Muscle layer of duodenum (tissue), 2 donors: ENCODE measurements at regions not wholly inside any gene's neighbourhood (a gene's known extent, or its start where the extent isn't known, plus 50 kb on each side); places are given as distances from the start of the nearest gene placed in this dataset.

Experiments
- H3K27ac ChIP-seq: one replicate; pipeline ENCODE4 v1.7.0; 2013; ENCODE audit warnings: mild to moderate bottlenecking, low read length
- H3K27me3 ChIP-seq: one replicate; pipeline ENCODE4 v1.7.0; 2013; ENCODE audit warnings: low read depth, mild to moderate bottlenecking, control low read depth, low read length
- H3K36me3 ChIP-seq, 2 donors: one replicate each; pipeline ENCODE4 v1.7.0; 2013; ENCODE audit warnings: low read length in 2 of 2, control low read depth in 1 of 2, mild to moderate bottlenecking in 1 of 2; ENCODE audit not compliant: insufficient read depth in 2 of 2, control insufficient read depth in 1 of 2
- H3K4me1 ChIP-seq, 2 donors: one replicate each; pipeline ENCODE4 v1.7.0; 2013; ENCODE audit warnings: low read length in 2 of 2, mild to moderate bottlenecking in 2 of 2, control low read depth in 1 of 2, moderate library complexity in 1 of 2; ENCODE audit not compliant: insufficient read depth in 2 of 2, control insufficient read depth in 1 of 2
- H3K4me3 ChIP-seq, 2 donors: one replicate each; pipeline ENCODE4 v1.7.0; 2013; ENCODE audit warnings: low read length in 2 of 2, low read depth in 1 of 2, mild to moderate bottlenecking in 1 of 2
- H3K9me3 ChIP-seq, 2 donors: one replicate each; pipeline ENCODE4 v1.7.0; 2013; ENCODE audit warnings: low read length in 2 of 2, control low read depth in 1 of 2, mild to moderate bottlenecking in 1 of 2; ENCODE audit not compliant: control insufficient read depth in 1 of 2
- donor health status: healthy.

GRCh38 chr11:92510591-92510990 lies 286.0 kb downstream of the FAT3 start:
- Histone ChIP-seq H3K27me3 (no peaks in the 10 kb centered on the region), H3K9me3 (no peaks in the 10 kb centered on the region), H3K4me1 (no peaks in the 10 kb centered on the region), H3K27ac (no peak overlapping the region), H3K4me3 (no peak overlapping the region), H3K36me3 (no peaks in the 10 kb centered on the region)

- Histone ChIP-seq H3K9me3 (no peaks in the 10 kb centered on the region), H3K27ac (no peak overlapping the region), H3K4me1 (no peaks in the 10 kb centered on the region), H3K27me3 (no peaks in the 10 kb centered on the region), H3K4me3 (no peak overlapping the region), H3K36me3 (no peaks in the 10 kb centered on the region)
Measured at GRCh38 chr11:92511522-92512203, 287.0 kb downstream of the FAT3 start.

- no peaks in the 10 kb centered on the region for H3K27me3 ChIP-seq
- no peaks in the 10 kb centered on the region for H3K4me1 ChIP-seq
- H3K36me3 ChIP-seq, result no peaks in the 10 kb centered on the region
- H3K27ac ChIP-seq, result no peak overlapping the region
- H3K4me3 ChIP-seq, result no peak overlapping the region
- no peaks in the 10 kb centered on the region for H3K9me3 ChIP-seq
Measured at GRCh38 chr11:92512204-92512569, 287.6 kb downstream of the FAT3 start.

- Histone ChIP-seq H3K4me3 (no peak overlapping the region), H3K36me3 (no peaks in the 10 kb centered on the region), H3K4me1 (no peaks in the 10 kb centered on the region), H3K27ac (no peak overlapping the region), H3K27me3 (no peaks in the 10 kb centered on the region), H3K9me3 (no peaks in the 10 kb centered on the region)
Measured at GRCh38 chr11:92523611-92524010, 299.0 kb downstream of the FAT3 start.

- H3K9me3 ChIP-seq, result no peaks in the 10 kb centered on the region
- H3K4me3 ChIP-seq, result no peak overlapping the region
- no peaks in the 10 kb centered on the region for H3K36me3 ChIP-seq
- H3K4me1 ChIP-seq, result no peaks in the 10 kb centered on the region
- no peak overlapping the region for H3K27ac ChIP-seq
- H3K27me3 ChIP-seq, result no peaks in the 10 kb centered on the region
Measured at GRCh38 chr11:92524542-92524941, 299.9 kb downstream of the FAT3 start.

GRCh38 chr11:92527467-92527866 lies 302.8 kb downstream of the FAT3 start:
- Histone ChIP-seq H3K27me3 (no peaks in the 10 kb centered on the region), H3K9me3 (no peaks in the 10 kb centered on the region), H3K27ac (no peak overlapping the region), H3K36me3 (no peaks in the 10 kb centered on the region), H3K4me3 (no peak overlapping the region), H3K4me1 (no peaks in the 10 kb centered on the region)

- H3K9me3 ChIP-seq, result no peaks in the 10 kb centered on the region
- H3K27me3 ChIP-seq, result no peaks in the 10 kb centered on the region
- no peaks in the 10 kb centered on the region for H3K4me1 ChIP-seq
- no peak overlapping the region for H3K4me3 ChIP-seq
- H3K36me3 ChIP-seq, result no peaks in the 10 kb centered on the region
- no peak overlapping the region for H3K27ac ChIP-seq
Measured at GRCh38 chr11:92528001-92528400, 303.4 kb downstream of the FAT3 start.

GRCh38 chr11:92531065-92531739 lies 306.6 kb downstream of the FAT3 start:
- H3K36me3 ChIP-seq, result no peaks in the 10 kb centered on the region
- no peak overlapping the region for H3K27ac ChIP-seq
- H3K4me3 ChIP-seq, result no peak overlapping the region
- no peaks in the 10 kb centered on the region for H3K9me3 ChIP-seq
- H3K27me3 ChIP-seq, result no peaks in the 10 kb centered on the region
- no peaks in the 10 kb centered on the region for H3K4me1 ChIP-seq

GRCh38 chr11:92533657-92534335 lies 309.2 kb downstream of the FAT3 start:
- Histone ChIP-seq H3K4me1 (no peaks in the 10 kb centered on the region), H3K27ac (no peak overlapping the region), H3K4me3 (no peak overlapping the region), H3K9me3 (no peaks in the 10 kb centered on the region), H3K27me3 (no peaks in the 10 kb centered on the region), H3K36me3 (no peaks in the 10 kb centered on the region)

- H3K4me3 ChIP-seq, result no peak overlapping the region
- H3K4me1 ChIP-seq, result no peaks in the 10 kb centered on the region
- H3K27me3 ChIP-seq, result no peaks in the 10 kb centered on the region
- no peaks in the 10 kb centered on the region for H3K36me3 ChIP-seq
- no peaks in the 10 kb centered on the region for H3K9me3 ChIP-seq
- no peak overlapping the region for H3K27ac ChIP-seq
Measured at GRCh38 chr11:92536883-92537282, 312.3 kb downstream of the FAT3 start.

- H3K36me3 ChIP-seq, result no peaks in the 10 kb centered on the region
- H3K4me3 ChIP-seq, result no peak overlapping the region
- no peaks in the 10 kb centered on the region for H3K27me3 ChIP-seq
- no peaks in the 10 kb centered on the region for H3K9me3 ChIP-seq
- no peaks in the 10 kb centered on the region for H3K4me1 ChIP-seq
- no peak overlapping the region for H3K27ac ChIP-seq
Measured at GRCh38 chr11:92540096-92540495, 315.5 kb downstream of the FAT3 start.
